ENCODE measurements at regions not wholly inside any gene's neighbourhood (a gene's known extent, or its start where the extent isn't known, plus 50 kb on each side); places are given as distances from the start of the nearest gene placed in this dataset.

GRCh38 chr7:15832996-15833395 is 146.5 kb upstream of the MEOX2 start:
- TF ChIP-seq, protein P1, sequence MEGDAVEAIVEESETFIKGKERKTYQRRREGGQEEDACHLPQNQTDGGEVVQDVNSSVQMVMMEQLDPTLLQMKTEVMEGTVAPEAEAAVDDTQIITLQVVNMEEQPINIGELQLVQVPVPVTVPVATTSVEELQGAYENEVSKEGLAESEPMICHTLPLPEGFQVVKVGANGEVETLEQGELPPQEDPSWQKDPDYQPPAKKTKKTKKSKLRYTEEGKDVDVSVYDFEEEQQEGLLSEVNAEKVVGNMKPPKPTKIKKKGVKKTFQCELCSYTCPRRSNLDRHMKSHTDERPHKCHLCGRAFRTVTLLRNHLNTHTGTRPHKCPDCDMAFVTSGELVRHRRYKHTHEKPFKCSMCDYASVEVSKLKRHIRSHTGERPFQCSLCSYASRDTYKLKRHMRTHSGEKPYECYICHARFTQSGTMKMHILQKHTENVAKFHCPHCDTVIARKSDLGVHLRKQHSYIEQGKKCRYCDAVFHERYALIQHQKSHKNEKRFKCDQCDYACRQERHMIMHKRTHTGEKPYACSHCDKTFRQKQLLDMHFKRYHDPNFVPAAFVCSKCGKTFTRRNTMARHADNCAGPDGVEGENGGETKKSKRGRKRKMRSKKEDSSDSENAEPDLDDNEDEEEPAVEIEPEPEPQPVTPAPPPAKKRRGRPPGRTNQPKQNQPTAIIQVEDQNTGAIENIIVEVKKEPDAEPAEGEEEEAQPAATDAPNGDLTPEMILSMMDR (IDR thresholded peaks at IDR 0.05; ENCODE audit: low read length): no peak
- TF ChIP-seq EZH2 (optimal IDR thresholded peaks at IDR 0.05; ENCODE audit: low read depth, low read length) (no peak), EZH2phosphoT487 (IDR thresholded peaks at IDR 0.05; ENCODE audit: low read length) (no peak)

Measured in MM.1S (cell line).